ENCODE measurements at regions not wholly inside any gene's neighbourhood (a gene's known extent, or its start where the extent isn't known, plus 50 kb on each side); places are given as distances from the start of the nearest gene placed in this dataset.

- Histone ChIP-seq H3K4me3 (no peak overlapping the region), H3K27ac (no peak overlapping the region)
- no peak for TF ChIP-seq CTCF (IDR thresholded peaks at IDR 0.05)
- no peak for DNase-seq (ENCODE audit: low spot score)
Measured at GRCh38 chrX:68901519-68901918, 72.7 kb downstream of the EFNB1 start.

GRCh38 chrX:68898598-68898997 is 69.8 kb downstream of the EFNB1 start:
- no peak overlapping the region for H3K4me3 ChIP-seq
- no peak for DNase-seq (ENCODE audit: low spot score)
- TF ChIP-seq CTCF (IDR thresholded peaks at IDR 0.05): no peak
- H3K27ac ChIP-seq: no peak overlapping the region

- DNase-seq (ENCODE audit: low spot score): no peak
- no peak overlapping the region for H3K27ac ChIP-seq
- no peak for TF ChIP-seq CTCF (IDR thresholded peaks at IDR 0.05)
- no peak overlapping the region for H3K4me3 ChIP-seq
Measured at GRCh38 chrX:68897118-68897945, 68.5 kb downstream of the EFNB1 start.

- TF ChIP-seq CTCF (IDR thresholded peaks at IDR 0.05): no peak
- DNase-seq (ENCODE audit: low spot score): no peak
- Histone ChIP-seq H3K4me3 (no peak overlapping the region), H3K27ac (no peak overlapping the region)
Measured at GRCh38 chrX:68896581-68896980, 67.8 kb downstream of the EFNB1 start.

- no peak overlapping the region for H3K4me3 ChIP-seq
- H3K27ac ChIP-seq: peak overlapping the region; percentile 85 to 96
- no peak for DNase-seq (ENCODE audit: low spot score)
- TF ChIP-seq CTCF (IDR thresholded peaks at IDR 0.05): no peak
Measured at GRCh38 chrX:68895778-68896177, 67.0 kb downstream of the EFNB1 start.

- Histone ChIP-seq H3K4me3 (peak overlapping the region; percentile 57), H3K27ac (peak overlapping the region; percentile 85 to 96)
- DNase-seq (ENCODE audit: low spot score): peak; percentile 80
- no peak for TF ChIP-seq CTCF (IDR thresholded peaks at IDR 0.05)
Measured at GRCh38 chrX:68895341-68895755, 66.5 kb downstream of the EFNB1 start.

Data from coronary artery (tissue), 2 donors.